HG03575 (cell line): ENCODE measurements at regions not wholly inside any gene's neighbourhood (a gene's known extent, or its start where the extent isn't known, plus 50 kb on each side); places are given as distances from the start of the nearest gene placed in this dataset.

Source experiments
- ATAC-seq: cut with Tn5 transposase; IDR thresholded peaks from one replicate; pipeline ENCODE4 v1.9.1; 2021; ENCODE audit not compliant: unreplicated experiment, insufficient number of reproducible peaks, low FRiP score; ENCODE audit errors: extremely low read depth

DNA sequence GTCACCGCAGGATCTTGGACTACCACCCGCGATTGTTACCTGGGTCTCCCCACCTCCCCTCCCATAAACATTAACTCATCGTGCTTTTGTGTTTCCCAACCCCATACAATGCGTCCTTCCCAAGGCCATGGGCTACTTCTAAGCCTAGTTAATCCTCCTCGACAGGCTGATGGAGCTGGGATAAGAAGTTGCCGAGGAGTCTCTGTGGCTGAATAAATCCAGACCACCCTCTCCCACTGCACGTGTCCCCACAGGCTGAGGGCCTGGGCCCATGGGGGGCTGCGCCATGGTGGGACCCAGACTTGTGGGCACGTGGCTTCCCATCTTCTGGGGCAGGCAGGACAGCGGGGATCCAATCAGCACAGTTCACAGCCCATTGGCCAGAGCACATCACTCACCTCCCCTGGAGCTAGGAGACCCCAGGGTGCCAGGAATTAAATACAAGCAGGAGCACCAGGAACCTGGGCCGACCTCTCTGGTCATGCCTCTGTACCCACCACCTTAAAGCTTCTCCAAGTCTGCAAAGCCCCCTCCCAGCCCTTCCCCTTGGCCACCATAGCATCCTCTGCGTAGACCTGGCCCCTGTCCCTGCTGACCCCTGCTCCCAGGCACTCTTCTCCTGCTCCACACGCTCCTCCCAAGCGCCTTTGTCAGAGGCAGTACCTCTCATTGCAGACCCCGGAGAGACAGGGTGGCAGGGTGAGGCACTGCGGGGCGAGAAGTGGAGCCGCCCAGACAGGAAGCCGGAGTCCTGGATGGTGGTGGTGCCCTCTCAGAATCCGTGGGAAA, 51.0 kb upstream of the ID2 start:
- ATAC-seq = no peak

DNA sequence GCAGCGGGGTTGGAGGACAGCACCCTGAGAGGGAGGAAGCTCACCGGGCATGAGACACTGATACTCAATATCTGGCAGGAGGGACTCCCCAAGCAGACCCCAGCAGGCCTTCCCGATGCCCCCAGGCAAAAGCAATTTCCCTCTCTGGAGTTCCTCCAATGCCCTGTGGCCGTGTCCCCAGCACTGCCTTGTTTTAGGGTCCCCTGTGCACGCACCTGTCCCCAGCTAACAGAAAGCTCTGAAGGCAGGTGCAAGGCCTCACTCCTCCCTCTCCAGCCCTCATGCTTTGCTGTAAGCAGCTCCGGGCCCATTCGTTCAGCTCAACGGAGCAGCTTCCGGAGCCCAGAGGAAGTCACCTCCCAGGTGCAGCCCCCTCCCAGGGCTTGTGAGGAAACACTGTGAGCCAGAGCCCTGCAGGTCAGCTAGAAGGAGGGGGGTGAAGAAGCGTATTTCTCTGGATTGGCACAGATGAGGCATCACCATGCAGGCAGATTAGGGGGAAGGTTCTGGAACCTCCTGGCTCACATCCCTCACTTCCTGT, 50.3 kb upstream of the ID2 start:
- ATAC-seq = no peak
